ENCODE measurements at regions not wholly inside any gene's neighbourhood (a gene's known extent, or its start where the extent isn't known, plus 50 kb on each side); places are given as distances from the start of the nearest gene placed in this dataset.

GRCh38 chr15:47553947-47554346 lies 163.4 kb upstream of the SEMA6D start:
- DNase-seq: no peak

GRCh38 chr15:47561102-47561501 lies 156.2 kb upstream of the SEMA6D start:
- DNase-seq: no peak

- DNase-seq: no peak
These were observed 151.4 kb upstream of the SEMA6D start for GRCh38 chr15:47565949-47566348.

- DNase-seq: no peak
These were observed 150.7 kb upstream of the SEMA6D start for GRCh38 chr15:47566610-47567009.

GRCh38 chr15:47568030-47568429 lies 149.3 kb upstream of the SEMA6D start:
- DNase-seq: no peak

- no peak for DNase-seq
These were observed 147.3 kb upstream of the SEMA6D start for GRCh38 chr15:47570044-47570443.

- DNase-seq: no peak
These were observed 146.9 kb upstream of the SEMA6D start for GRCh38 chr15:47570451-47570850.

- no peak for DNase-seq
These were observed 146.2 kb upstream of the SEMA6D start for GRCh38 chr15:47570881-47571640.

- DNase-seq: no peak
These were observed 143.6 kb upstream of the SEMA6D start for GRCh38 chr15:47573673-47574072.

- DNase-seq: no peak
These were observed 140.3 kb upstream of the SEMA6D start for GRCh38 chr15:47577000-47577399.

GRCh38 chr15:47577461-47577860 lies 139.8 kb upstream of the SEMA6D start:
- no peak for DNase-seq

GRCh38 chr15:47582233-47582632 lies 135.1 kb upstream of the SEMA6D start:
- DNase-seq: no peak

GRCh38 chr15:47584316-47584715 lies 133.0 kb upstream of the SEMA6D start:
- DNase-seq: no peak

- DNase-seq: peak; percentile 85
These were observed 130.6 kb upstream of the SEMA6D start for GRCh38 chr15:47586653-47587224.

- DNase-seq: no peak
These were observed 129.1 kb upstream of the SEMA6D start for GRCh38 chr15:47587940-47588802.

- no peak for DNase-seq
These were observed 128.3 kb upstream of the SEMA6D start for GRCh38 chr15:47588958-47589357.

GRCh38 chr15:47598996-47599395 lies 118.3 kb upstream of the SEMA6D start:
- DNase-seq: no peak

GRCh38 chr15:47599806-47600205 lies 117.5 kb upstream of the SEMA6D start:
- DNase-seq: no peak

- no peak for DNase-seq
These were observed 115.2 kb upstream of the SEMA6D start for GRCh38 chr15:47602121-47602520.

- no peak for DNase-seq
These were observed 114.3 kb upstream of the SEMA6D start for GRCh38 chr15:47603026-47603425.

GRCh38 chr15:47607695-47608094 lies 109.6 kb upstream of the SEMA6D start:
- no peak for DNase-seq

- DNase-seq: peak; percentile 25
These were observed 107.6 kb upstream of the SEMA6D start for GRCh38 chr15:47609693-47610092.

- no peak for DNase-seq
These were observed 106.6 kb upstream of the SEMA6D start for GRCh38 chr15:47610736-47611135.

Data from NCI-H1092 treated with DMSO at 0.1 percent for 48 hours (cell line).